CD4-positive, alpha-beta T cell (primary cell): ENCODE measurements at regions not wholly inside any gene's neighbourhood (a gene's known extent, or its start where the extent isn't known, plus 50 kb on each side); places are given as distances from the start of the nearest gene placed in this dataset.

Source experiments
- ATAC-seq: fragments of 200-7000 bp; cut with Tn5 transposase; one replicate; pipeline ENCODE4 v1.10.0; 2022; ENCODE audit warnings: mild to moderate bottlenecking; ENCODE audit not compliant: poor library complexity
- CTCF ChIA-PET: fragments of 350-600 bp; sonication (Branson Sonifier 250); formaldehyde crosslinking; loops from one replicate; lab custom pipeline; 2021; ENCODE audit warnings: antibody characterized with exemption, inconsistent platforms; lab: Charles Lee
- POLR2A ChIA-PET: fragments of 350-600 bp; sonication (Branson Sonifier 250); formaldehyde crosslinking; loops from one replicate; lab custom pipeline; 2021; ENCODE audit warnings: antibody characterized with exemption, inconsistent platforms; lab: Charles Lee
- DNase-seq, 14 experiments: peaks; one replicate each; pipeline ENCODE4 v3.0.0-alpha.2; 2013 to 2020; ENCODE audit warnings: mixed read lengths in 2 of 14
- H3K27ac ChIP-seq, 2 donors: one replicate each; pipeline versions ENCODE4 v1.5.1 to v1.7.0; 2013; ENCODE audit warnings: low read length in 2 of 2, low read depth in 1 of 2, mild to moderate bottlenecking in 1 of 2
- H3K27me3 ChIP-seq, 2 experiments: 1 replicate in 1 of 2; 2 replicates in 1 of 2; pipeline versions ENCODE4 v1.6.1 to v1.7.0; 2013; ENCODE audit warnings: low read length in 2 of 2, control low read depth in 1 of 2, mild to moderate bottlenecking in 1 of 2, moderate library complexity in 1 of 2; ENCODE audit not compliant: insufficient read depth in 2 of 2, control insufficient read depth in 1 of 2
- H3K36me3 ChIP-seq: one replicate; pipeline ENCODE4 v1.6.1; 2013; ENCODE audit warnings: low read length, control low read depth; ENCODE audit not compliant: insufficient read depth
- H3K4me1 ChIP-seq: one replicate; pipeline ENCODE4 v1.6.1; 2013; ENCODE audit warnings: low read length, control low read depth; ENCODE audit not compliant: insufficient read depth
- H3K4me3 ChIP-seq: one replicate; pipeline ENCODE4 v1.5.1; 2013; ENCODE audit warnings: mild to moderate bottlenecking, low read length, moderate library complexity
- H3K9me3 ChIP-seq, 2 experiments: 1 replicate in 1 of 2; 2 replicates in 1 of 2; pipeline versions ENCODE4 v1.6.1 to v1.7.0; 2013; ENCODE audit warnings: low read length in 2 of 2, mild to moderate bottlenecking in 2 of 2, control low read depth in 1 of 2, moderate library complexity in 1 of 2; ENCODE audit not compliant: control insufficient read depth in 1 of 2, insufficient read depth in 1 of 2
- H3K27ac Mint-ChIP-seq: one replicate; pipeline ENCODE4 v1.8.0; 2020; ENCODE audit warnings: mixed read lengths
- H3K27me3 Mint-ChIP-seq: one replicate; pipeline ENCODE4 v1.8.0; 2021; ENCODE audit warnings: mixed read lengths
- H3K36me3 Mint-ChIP-seq: one replicate; pipeline ENCODE4 v1.8.0; 2021; ENCODE audit warnings: low read depth, mixed read lengths
- H3K4me1 Mint-ChIP-seq: one replicate; pipeline ENCODE4 v1.8.0; 2021; ENCODE audit warnings: low read depth, mixed read lengths
- H3K4me3 Mint-ChIP-seq: one replicate; pipeline ENCODE4 v1.8.0; 2020; ENCODE audit warnings: mild to moderate bottlenecking, mixed read lengths
- H3K9me3 Mint-ChIP-seq: one replicate; pipeline ENCODE4 v1.8.0; 2020; ENCODE audit warnings: mixed read lengths
- CTCF ChIP-seq: fragments of 200-600 bp; IDR thresholded peaks from one replicate; pipeline ENCODE4 v1.8.0; 2022; ENCODE audit warnings: antibody characterized with exemption, mild to moderate bottlenecking
- intact Hi-C, 2 experiments: fragments of 100-400 bp; cut with DNase I in 1 of 2; cut with micrococcal nuclease in 1 of 2; formaldehyde crosslinking; loops; one replicate each; pipeline versions ENCODE4 v1.15.1 to v1.9.0; 2023 to 2025; cut with DNase I, micrococcal nuclease

DNA sequence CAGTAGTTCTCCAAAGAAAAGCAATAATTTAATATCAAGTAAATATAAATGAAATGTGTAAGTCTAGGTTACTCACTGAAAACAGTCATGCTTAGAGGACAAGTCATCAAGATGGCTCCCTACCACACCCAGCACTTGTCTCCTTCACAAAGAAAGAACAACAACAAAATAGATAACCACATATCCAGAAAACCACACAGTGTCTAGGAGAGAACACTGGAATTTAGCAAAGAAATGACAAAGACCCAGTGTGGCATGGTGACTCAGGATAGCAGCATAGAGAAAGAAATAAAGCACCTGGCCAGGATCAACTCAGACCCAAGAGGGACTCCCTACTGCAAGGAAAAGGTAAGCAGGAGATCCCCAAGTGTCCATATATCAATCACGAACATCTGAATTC lies 356.2 kb downstream of the TMEM161B start:
- Mint-ChIP-seq H3K36me3 (no peaks in the 10 kb centered on the region), H3K4me1 (no peaks in the 10 kb centered on the region), H3K4me3 (no peak overlapping the region), H3K9me3 (peaks cover 14% of the 10 kb centered on the region), H3K27me3 (no peaks in the 10 kb centered on the region), H3K27ac (no peak overlapping the region)
- intact Hi-C loops, result no loop called here
- no peak for ATAC-seq
- H3K9me3 ChIP-seq, result no peaks in the 10 kb centered on the region
- no peak for DNase-seq
- H3K4me1 ChIP-seq, result no peaks in the 10 kb centered on the region
- no peaks in the 10 kb centered on the region for H3K27me3 ChIP-seq
- H3K4me3 ChIP-seq, result no peak overlapping the region
- ChIA-PET POLR2A (no interaction called here), CTCF (no interaction called here)
- H3K36me3 ChIP-seq, result no peaks in the 10 kb centered on the region
- no peak overlapping the region for H3K27ac ChIP-seq
- no peak for TF ChIP-seq CTCF

DNA sequence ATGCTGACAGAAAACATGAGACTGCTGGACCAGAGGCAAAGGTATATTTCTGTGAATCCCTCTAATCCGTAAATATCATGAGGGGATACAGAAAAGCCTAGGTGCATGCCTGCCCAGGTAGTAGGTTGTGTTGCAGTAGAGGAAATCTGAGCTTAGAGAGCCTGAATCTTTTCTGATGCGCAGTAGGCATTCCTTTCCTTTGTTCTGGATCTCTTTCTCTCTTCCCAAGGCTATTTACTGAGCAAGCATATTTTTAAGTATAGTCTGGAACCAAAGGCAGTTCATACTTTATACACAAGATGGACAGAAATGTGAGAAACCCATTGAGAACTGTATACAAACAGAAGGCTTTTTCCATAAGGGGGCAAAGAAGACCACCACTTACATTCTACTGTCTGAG lies 359.3 kb downstream of the TMEM161B start:
- Mint-ChIP-seq H3K36me3 (no peaks in the 10 kb centered on the region), H3K4me3 (no peak overlapping the region), H3K4me1 (no peaks in the 10 kb centered on the region), H3K27me3 (no peaks in the 10 kb centered on the region), H3K27ac (no peak overlapping the region), H3K9me3 (peaks cover 12% of the 10 kb centered on the region)
- POLR2A ChIA-PET, result no interaction called here
- intact Hi-C loops, result no loop called here
- H3K27me3 ChIP-seq, result no peaks in the 10 kb centered on the region
- H3K4me1 ChIP-seq, result no peaks in the 10 kb centered on the region
- no peak overlapping the region for H3K27ac ChIP-seq
- CTCF ChIA-PET, result no interaction called here
- no peaks in the 10 kb centered on the region for H3K9me3 ChIP-seq
- DNase-seq (no peak), ATAC-seq (no peak)
- H3K4me3 ChIP-seq, result no peak overlapping the region
- TF ChIP-seq CTCF, result no peak
- H3K36me3 ChIP-seq, result no peaks in the 10 kb centered on the region

DNA sequence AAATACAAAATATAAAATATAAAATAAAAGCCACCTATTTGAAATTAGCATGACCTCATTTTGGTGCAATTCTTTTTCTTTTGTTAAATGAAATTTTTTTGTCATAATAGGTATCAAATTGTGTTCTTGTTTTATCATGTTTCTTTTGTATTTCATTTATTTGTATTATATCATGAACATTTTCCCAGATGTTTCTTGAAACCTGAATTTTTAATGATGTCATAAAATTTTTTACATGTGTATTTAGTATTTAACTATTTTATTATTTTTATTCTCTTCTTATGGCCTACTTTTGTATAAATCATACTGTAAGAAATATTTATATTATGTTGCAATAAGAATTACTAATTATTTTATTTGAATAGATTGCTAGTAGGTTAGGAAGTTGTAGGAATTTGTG lies 361.7 kb downstream of the TMEM161B start:
- ATAC-seq (no peak), DNase-seq (no peak)
- H3K9me3 ChIP-seq, result peaks cover 0 to 3% of the 10 kb centered on the region in 2 experiments
- no peaks in the 10 kb centered on the region for H3K27me3 ChIP-seq
- H3K27ac Mint-ChIP-seq, result no peak overlapping the region
- no peak overlapping the region for H3K27ac ChIP-seq
- ChIA-PET POLR2A (no interaction called here), CTCF (no interaction called here)
- H3K36me3 Mint-ChIP-seq, result no peaks in the 10 kb centered on the region
- no peaks in the 10 kb centered on the region for H3K36me3 ChIP-seq
- no peaks in the 10 kb centered on the region for H3K4me1 ChIP-seq
- H3K27me3 Mint-ChIP-seq, result no peaks in the 10 kb centered on the region
- intact Hi-C loops, result no loop called here
- no peak overlapping the region for H3K4me3 Mint-ChIP-seq
- H3K9me3 Mint-ChIP-seq, result no peaks in the 10 kb centered on the region
- H3K4me1 Mint-ChIP-seq, result no peaks in the 10 kb centered on the region
- no peak overlapping the region for H3K4me3 ChIP-seq
- TF ChIP-seq CTCF, result no peak
